Eye (tissue), 1 donor: ENCODE measurements at regions not wholly inside any gene's neighbourhood (a gene's known extent, or its start where the extent isn't known, plus 50 kb on each side); places are given as distances from the start of the nearest gene placed in this dataset.

ENCODE experiments used
- DNase-seq: peaks from one replicate; pipeline ENCODE4 v3.0.0-alpha.2; 2015

- DNase-seq: peak; percentile 7
These were observed 152.5 kb upstream of the BTG1 start for GRCh38 chr12:92297932-92298696.

- DNase-seq: peak; percentile 8
These were observed 151.8 kb upstream of the BTG1 start for GRCh38 chr12:92297405-92297804.

GRCh38 chr12:92295523-92295922 lies 149.9 kb upstream of the BTG1 start:
- no peak for DNase-seq

GRCh38 chr12:92294676-92295440 lies 149.2 kb upstream of the BTG1 start:
- DNase-seq: no peak

- no peak for DNase-seq
These were observed 146.4 kb upstream of the BTG1 start for GRCh38 chr12:92292016-92292415.

GRCh38 chr12:92290886-92291285 lies 145.2 kb upstream of the BTG1 start:
- DNase-seq: no peak

GRCh38 chr12:92290350-92290695 lies 144.7 kb upstream of the BTG1 start:
- no peak for DNase-seq

GRCh38 chr12:92289629-92290349 lies 144.1 kb upstream of the BTG1 start:
- DNase-seq: no peak

- peak; percentile 8 for DNase-seq
These were observed 142.9 kb upstream of the BTG1 start for GRCh38 chr12:92288561-92288960.

- DNase-seq: no peak
These were observed 132.8 kb upstream of the BTG1 start for GRCh38 chr12:92278378-92278828.

GRCh38 chr12:92277795-92278194 lies 132.1 kb upstream of the BTG1 start:
- DNase-seq: no peak

- DNase-seq: no peak
These were observed 130.6 kb upstream of the BTG1 start for GRCh38 chr12:92276276-92276675.

GRCh38 chr12:92275443-92276154 lies 130.0 kb upstream of the BTG1 start:
- DNase-seq: no peak

GRCh38 chr12:92273076-92273475 lies 127.4 kb upstream of the BTG1 start:
- DNase-seq: no peak

GRCh38 chr12:92272061-92272964 lies 126.7 kb upstream of the BTG1 start:
- no peak for DNase-seq

GRCh38 chr12:92271341-92271740 lies 125.7 kb upstream of the BTG1 start:
- DNase-seq: no peak

- DNase-seq: no peak
These were observed 124.9 kb upstream of the BTG1 start for GRCh38 chr12:92270521-92270920.

GRCh38 chr12:92268946-92269345 lies 123.3 kb upstream of the BTG1 start:
- DNase-seq: no peak

GRCh38 chr12:92261692-92262091 lies 116.0 kb upstream of the BTG1 start:
- no peak for DNase-seq

- no peak for DNase-seq
These were observed 115.4 kb upstream of the BTG1 start for GRCh38 chr12:92261071-92261470.

- DNase-seq: no peak
These were observed 114.1 kb upstream of the BTG1 start for GRCh38 chr12:92259696-92260251.

GRCh38 chr12:92259291-92259690 lies 113.6 kb upstream of the BTG1 start:
- no peak for DNase-seq
